Prostate gland (tissue), 2 donors: ENCODE measurements at regions not wholly inside any gene's neighbourhood (a gene's known extent, or its start where the extent isn't known, plus 50 kb on each side); places are given as distances from the start of the nearest gene placed in this dataset.
A peak's percentile ranks its signal among the peaks of the same experiment; 100 is the strongest.
"Not testable (repeated sequence)": the region's sequence is repeated elsewhere in the genome, so short reads cannot be mapped to it uniquely, and the experiment has no call there.

Experiments
- DNase-seq: peaks from one replicate; pipeline ENCODE4 v3.0.0-alpha.2; 2019; ENCODE audit warnings: low spot score
- H3K27ac ChIP-seq, 2 donors: fragments of 200-600 bp; sonication (generic); 2 replicates each; pipeline ENCODE4 v1.5.1; 2017 to 2019
- H3K27me3 ChIP-seq: fragments of 200-600 bp; sonication (generic); replicated peaks from 2 replicates; pipeline ENCODE4 v1.5.1; 2019; ENCODE audit not compliant: insufficient read depth
- H3K36me3 ChIP-seq, 2 donors: fragments of 200-600 bp; sonication (generic); 1 replicate in 1 of 2; 2 replicates in 1 of 2; pipeline versions ENCODE4 v1.5.1 to v1.8.1; 2017 to 2019
- H3K4me1 ChIP-seq: fragments of 200-600 bp; sonication (generic); replicated peaks from 2 replicates; pipeline ENCODE4 v1.5.1; 2019
- H3K4me3 ChIP-seq, 2 donors: fragments of 200-600 bp; sonication (generic); 2 replicates each; pipeline ENCODE4 v1.5.1; 2017 to 2019
- H3K9me3 ChIP-seq: fragments of 200-600 bp; sonication (generic); 2 replicates; pipeline ENCODE4 v1.5.1; 2017
- CTCF ChIP-seq, 4 experiments: fragments of 200-600 bp in 2 of 4; fragments of 450-650 bp in 2 of 4; sonication (generic) in 2 of 4; IDR thresholded peaks; 1 replicate in 3 of 4; 2 replicates in 1 of 4; pipeline ENCODE4 v1.5.1; 2016 to 2019; ENCODE audit warnings: antibody characterized with exemption in 4 of 4, mild to moderate bottlenecking in 2 of 4, moderate library complexity in 2 of 4
- POLR2A ChIP-seq: fragments of 450-650 bp; IDR thresholded peaks from one replicate; pipeline ENCODE4 v1.6.1; 2016; ENCODE audit warnings: antibody characterized with exemption, mild to moderate bottlenecking
- POLR2AphosphoS5 ChIP-seq: sonication (generic); formaldehyde crosslinking; IDR thresholded peaks from one replicate; pipeline ENCODE4 v1.6.1; 2017; ENCODE audit warnings: antibody characterized with exemption
- WGBS: methylation state at CpG from one replicate; pipeline ENCODE4 v1.1.5; 2018; 5-methylcytosine and 5-hydroxymethylcytosine counted together
- intact Hi-C: fragments of 100-400 bp; cut with DNase I; formaldehyde crosslinking; loops from one replicate; pipeline ENCODE4 v1.14.2; 2022

- H3K9me3 ChIP-seq = no peaks in the 10 kb centered on the region
- H3K36me3 ChIP-seq = no peaks in the 10 kb centered on the region
- H3K27me3 ChIP-seq = no peaks in the 10 kb centered on the region
- H3K27ac ChIP-seq = no peak overlapping the region
- 27% methylated on average over 4 of the region's 4 CpGs for WGBS
- peak; percentile 7 for DNase-seq
- TF ChIP-seq POLR2A (no peak), POLR2AphosphoS5 (no peak), CTCF (IDR thresholded peaks at IDR 0.05) (peak in 2 of 4 experiments; percentile 17 to 18)
- intact Hi-C loops = no loop called here
- H3K4me3 ChIP-seq = no peak overlapping the region
- no peaks in the 10 kb centered on the region for H3K4me1 ChIP-seq
Observed at GRCh38 chr14:21852061-21852664, 178.5 kb upstream of the OR4E1 start.

DNA sequence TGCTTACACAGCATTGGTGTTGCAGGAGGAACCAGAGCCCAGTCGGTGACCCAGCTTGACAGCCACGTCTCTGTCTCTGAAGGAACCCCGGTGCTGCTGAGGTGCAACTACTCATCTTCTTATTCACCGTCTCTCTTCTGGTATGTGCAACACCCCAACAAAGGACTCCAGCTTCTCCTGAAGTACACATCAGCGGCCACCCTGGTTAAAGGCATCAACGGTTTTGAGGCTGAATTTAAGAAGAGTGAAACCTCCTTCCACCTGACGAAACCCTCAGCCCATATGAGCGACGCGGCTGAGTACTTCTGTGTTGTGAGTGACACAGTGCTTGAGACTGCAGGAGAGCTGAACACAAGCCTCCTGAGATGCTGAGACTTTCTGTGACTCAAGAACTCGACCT, 173.3 kb upstream of the OR4E1 start:
- H3K27me3 ChIP-seq, H3K27ac ChIP-seq, intact Hi-C loops, H3K36me3 ChIP-seq, H3K4me1 ChIP-seq, H3K9me3 ChIP-seq, DNase-seq, H3K4me3 ChIP-seq: not testable (repeated sequence)
- WGBS = 68% methylated on average over 11 of the region's 11 CpGs

DNA sequence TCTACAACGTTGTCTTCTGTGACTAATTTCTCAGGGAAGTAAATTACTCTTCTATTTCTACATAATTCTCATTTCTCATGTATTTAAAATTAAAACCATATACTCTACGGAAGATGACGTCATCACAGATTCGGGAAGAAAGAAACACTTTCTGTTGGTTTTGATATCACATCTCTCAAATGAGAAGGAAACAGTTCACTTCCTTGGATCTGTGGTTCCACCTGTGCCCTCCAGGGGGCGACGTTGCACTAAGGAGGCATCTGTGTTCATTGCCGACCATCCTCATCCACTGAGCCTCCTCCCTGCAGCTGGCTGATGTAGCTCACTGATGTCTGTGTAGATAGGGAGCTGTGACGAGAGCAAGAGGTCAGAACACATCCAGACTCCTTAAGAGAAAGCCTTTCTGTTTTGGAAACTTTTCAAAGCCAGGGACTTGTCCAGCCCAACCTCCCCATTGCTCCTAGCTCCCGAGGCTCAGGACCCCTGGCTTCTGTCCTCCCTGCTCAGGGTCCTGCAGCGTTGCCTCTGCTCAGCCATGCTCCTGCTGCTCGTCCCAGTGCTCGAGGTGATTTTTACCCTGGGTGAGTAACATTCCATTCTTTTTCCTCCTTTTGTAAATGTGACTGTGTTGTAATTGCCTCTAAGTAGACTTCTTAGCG, 172.7 kb upstream of the OR4E1 start:
- no peak overlapping the region for H3K4me3 ChIP-seq
- H3K27me3 ChIP-seq = no peaks in the 10 kb centered on the region
- H3K4me1 ChIP-seq = no peaks in the 10 kb centered on the region
- DNase-seq = no peak
- WGBS = 26% methylated on average over 13 of the region's 13 CpGs
- intact Hi-C loops = no loop called here
- no peaks in the 10 kb centered on the region for H3K9me3 ChIP-seq
- H3K27ac ChIP-seq = no peak overlapping the region
- TF ChIP-seq CTCF (IDR thresholded peaks at IDR 0.05) (peak in 1 of 4 experiments; percentile 17), POLR2A (no peak)
- no peaks in the 10 kb centered on the region for H3K36me3 ChIP-seq

GRCh38 chr14:21840765-21841164, 167.1 kb upstream of the OR4E1 start:
- TF ChIP-seq CTCF (IDR thresholded peaks at IDR 0.05) = no peak
- TF ChIP-seq POLR2A = no peak
- TF ChIP-seq POLR2AphosphoS5 = no peak
- WGBS = 21% methylated on average over 4 of the region's 4 CpGs
- no peak for DNase-seq
- Histone ChIP-seq H3K27ac (no peak overlapping the region), H3K27me3 (no peaks in the 10 kb centered on the region), H3K36me3 (no peaks in the 10 kb centered on the region), H3K4me1 (no peaks in the 10 kb centered on the region), H3K4me3 (no peak overlapping the region), H3K9me3 (no peaks in the 10 kb centered on the region)
- intact Hi-C loops = no loop called here

DNA sequence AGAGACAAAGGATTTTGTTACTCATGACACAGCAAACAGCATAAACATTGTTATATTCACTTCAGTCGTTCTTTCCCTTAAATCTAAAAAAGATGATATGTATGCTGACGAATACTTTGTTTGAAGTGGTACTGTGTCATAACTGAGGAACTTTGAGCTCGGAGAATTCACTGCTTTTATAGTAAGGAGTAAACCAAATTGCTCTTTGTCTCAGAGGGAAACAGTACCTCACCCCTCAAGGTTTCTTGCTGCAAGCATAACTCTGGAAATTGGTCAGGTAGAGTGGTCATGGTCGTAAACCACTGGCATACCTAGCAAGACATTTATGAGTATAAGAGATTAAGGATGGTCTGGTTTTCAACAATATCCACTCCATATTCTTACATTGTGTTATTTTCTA, 160.2 kb upstream of the OR4E1 start:
- Histone ChIP-seq H3K27ac (no peak overlapping the region), H3K9me3 (no peaks in the 10 kb centered on the region), H3K27me3 (no peaks in the 10 kb centered on the region), H3K36me3 (no peaks in the 10 kb centered on the region), H3K4me3 (no peak overlapping the region), H3K4me1 (no peaks in the 10 kb centered on the region)
- no peak for DNase-seq
- 29% methylated on average over 4 of the region's 4 CpGs for WGBS
- TF ChIP-seq POLR2A = no peak
- no peak for TF ChIP-seq POLR2AphosphoS5
- TF ChIP-seq CTCF (IDR thresholded peaks at IDR 0.05) = no peak
- intact Hi-C loops = no loop called here
